ENCODE measurements at regions not wholly inside any gene's neighbourhood (a gene's known extent, or its start where the extent isn't known, plus 50 kb on each side); places are given as distances from the start of the nearest gene placed in this dataset.

- H3K27ac Mint-ChIP-seq (ENCODE audit: unreplicated experiment), result no peak overlapping the region
- no peak for DNase-seq (ENCODE audit: low read depth, low spot score)
- peaks cover 4% of the 10 kb centered on the region for H3K9me3 Mint-ChIP-seq
- H3K4me3 Mint-ChIP-seq, result no peak overlapping the region
- TF ChIP-seq, protein P1, sequence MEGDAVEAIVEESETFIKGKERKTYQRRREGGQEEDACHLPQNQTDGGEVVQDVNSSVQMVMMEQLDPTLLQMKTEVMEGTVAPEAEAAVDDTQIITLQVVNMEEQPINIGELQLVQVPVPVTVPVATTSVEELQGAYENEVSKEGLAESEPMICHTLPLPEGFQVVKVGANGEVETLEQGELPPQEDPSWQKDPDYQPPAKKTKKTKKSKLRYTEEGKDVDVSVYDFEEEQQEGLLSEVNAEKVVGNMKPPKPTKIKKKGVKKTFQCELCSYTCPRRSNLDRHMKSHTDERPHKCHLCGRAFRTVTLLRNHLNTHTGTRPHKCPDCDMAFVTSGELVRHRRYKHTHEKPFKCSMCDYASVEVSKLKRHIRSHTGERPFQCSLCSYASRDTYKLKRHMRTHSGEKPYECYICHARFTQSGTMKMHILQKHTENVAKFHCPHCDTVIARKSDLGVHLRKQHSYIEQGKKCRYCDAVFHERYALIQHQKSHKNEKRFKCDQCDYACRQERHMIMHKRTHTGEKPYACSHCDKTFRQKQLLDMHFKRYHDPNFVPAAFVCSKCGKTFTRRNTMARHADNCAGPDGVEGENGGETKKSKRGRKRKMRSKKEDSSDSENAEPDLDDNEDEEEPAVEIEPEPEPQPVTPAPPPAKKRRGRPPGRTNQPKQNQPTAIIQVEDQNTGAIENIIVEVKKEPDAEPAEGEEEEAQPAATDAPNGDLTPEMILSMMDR (conservative IDR thresholded peaks at IDR 0.05), result no peak
- no peaks in the 10 kb centered on the region for H3K27me3 Mint-ChIP-seq (ENCODE audit: low read depth)
- H3K4me1 Mint-ChIP-seq, result peaks cover 5% of the 10 kb centered on the region
- no peaks in the 10 kb centered on the region for H3K36me3 Mint-ChIP-seq (ENCODE audit: low read depth)
Observed at GRCh38 chr12:65653321-65653720, 171.0 kb upstream of the HMGA2 start.

GRCh38 chr12:65653946-65654629 is 170.2 kb upstream of the HMGA2 start:
- Mint-ChIP-seq H3K4me3 (no peak overlapping the region), H3K27me3 (ENCODE audit: low read depth) (no peaks in the 10 kb centered on the region), H3K36me3 (ENCODE audit: low read depth) (no peaks in the 10 kb centered on the region), H3K27ac (ENCODE audit: unreplicated experiment) (no peak overlapping the region), H3K9me3 (peaks cover 4% of the 10 kb centered on the region), H3K4me1 (peaks cover 1% of the 10 kb centered on the region)
- no peak for DNase-seq (ENCODE audit: low read depth, low spot score)
- TF ChIP-seq, protein P1 (conservative IDR thresholded peaks at IDR 0.05), result no peak

- H3K36me3 Mint-ChIP-seq (ENCODE audit: low read depth), result no peaks in the 10 kb centered on the region
- no peaks in the 10 kb centered on the region for H3K4me1 Mint-ChIP-seq
- TF ChIP-seq, protein P1 (conservative IDR thresholded peaks at IDR 0.05), result no peak
- DNase-seq (ENCODE audit: low read depth, low spot score), result no peak
- no peak overlapping the region for H3K27ac Mint-ChIP-seq (ENCODE audit: unreplicated experiment)
- H3K9me3 Mint-ChIP-seq, result peaks cover 4% of the 10 kb centered on the region
- H3K27me3 Mint-ChIP-seq (ENCODE audit: low read depth), result no peaks in the 10 kb centered on the region
- H3K4me3 Mint-ChIP-seq, result no peak overlapping the region
Observed at GRCh38 chr12:65655074-65655493, 169.2 kb upstream of the HMGA2 start.

- TF ChIP-seq, protein P1 (conservative IDR thresholded peaks at IDR 0.05), result no peak
- Mint-ChIP-seq H3K4me3 (no peak overlapping the region), H3K36me3 (ENCODE audit: low read depth) (no peaks in the 10 kb centered on the region), H3K9me3 (no peaks in the 10 kb centered on the region), H3K27me3 (ENCODE audit: low read depth) (no peaks in the 10 kb centered on the region), H3K4me1 (no peaks in the 10 kb centered on the region), H3K27ac (ENCODE audit: unreplicated experiment) (no peak overlapping the region)
- DNase-seq (ENCODE audit: low read depth, low spot score), result no peak
Observed at GRCh38 chr12:65656156-65656882, 168.0 kb upstream of the HMGA2 start.

DNA sequence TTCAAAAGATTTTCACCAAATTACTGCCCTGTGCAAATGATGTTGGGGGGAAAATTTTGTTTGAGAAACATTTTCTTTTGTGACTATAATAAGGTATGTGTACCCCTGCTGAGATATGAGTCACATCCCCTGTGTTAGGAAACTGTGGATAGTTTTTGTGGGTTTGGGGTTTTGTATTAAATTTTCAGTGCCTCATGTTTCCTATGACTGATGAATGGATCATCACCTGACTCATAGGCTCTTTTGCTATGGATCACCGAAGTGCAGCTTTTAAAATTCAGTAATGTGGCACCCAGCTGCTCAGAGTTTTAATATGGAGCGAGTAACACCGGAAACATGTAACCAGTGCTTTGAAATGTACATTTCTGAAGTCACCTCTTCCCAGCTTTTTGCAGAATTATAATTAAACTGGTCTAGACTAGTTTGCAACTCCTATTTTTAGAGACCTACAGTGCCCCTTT is 167.4 kb upstream of the HMGA2 start:
- H3K27me3 Mint-ChIP-seq (ENCODE audit: low read depth), result no peaks in the 10 kb centered on the region
- no peak for DNase-seq (ENCODE audit: low read depth, low spot score)
- no peak overlapping the region for H3K4me3 Mint-ChIP-seq
- H3K9me3 Mint-ChIP-seq, result no peaks in the 10 kb centered on the region
- TF ChIP-seq, protein P1 (conservative IDR thresholded peaks at IDR 0.05), result no peak
- H3K4me1 Mint-ChIP-seq, result no peaks in the 10 kb centered on the region
- H3K36me3 Mint-ChIP-seq (ENCODE audit: low read depth), result no peaks in the 10 kb centered on the region
- H3K27ac Mint-ChIP-seq (ENCODE audit: unreplicated experiment), result no peak overlapping the region

Data from neural crest cell (in vitro differentiated cells).